ACC112 (cell line): ENCODE measurements at regions not wholly inside any gene's neighbourhood (a gene's known extent, or its start where the extent isn't known, plus 50 kb on each side); places are given as distances from the start of the nearest gene placed in this dataset.
A peak's percentile ranks its signal among the peaks of the same experiment; 100 is the strongest.

Experiments used
- H2AFZ ChIP-seq: fragments of 200-600 bp; sonication (generic); one replicate; pipeline ENCODE4 v1.6.0; 2017; ENCODE audit warnings: antibody characterized with exemption, low read length; ENCODE audit not compliant: unreplicated experiment
- H3K27ac ChIP-seq: fragments of 200-600 bp; sonication (generic); 2 replicates; pipeline ENCODE4 v1.5.1; 2014; ENCODE audit warnings: low read depth, mild to moderate bottlenecking, antibody characterized with exemption, low read length, moderate library complexity
- H3K27me3 ChIP-seq: fragments of 200-600 bp; sonication (generic); 2 replicates; pipeline ENCODE4 v1.6.1; 2014; ENCODE audit warnings: mild to moderate bottlenecking, antibody characterized with exemption, low read length, moderate library complexity, mixed read lengths; ENCODE audit not compliant: insufficient read depth
- H3K36me3 ChIP-seq: fragments of 200-600 bp; sonication (generic); 2 replicates; pipeline ENCODE4 v1.6.1; 2016; ENCODE audit warnings: mild to moderate bottlenecking, antibody characterized with exemption, low read length, moderate library complexity, mixed read lengths; ENCODE audit not compliant: insufficient read depth
- H3K4me1 ChIP-seq: fragments of 200-600 bp; sonication (generic); one replicate; pipeline ENCODE4 v1.6.1; 2016; ENCODE audit warnings: low read length, mixed read lengths; ENCODE audit not compliant: insufficient read depth, unreplicated experiment, control insufficient read depth
- H3K4me3 ChIP-seq: fragments of 200-600 bp; sonication (generic); 2 replicates; pipeline ENCODE4 v1.5.1; 2014; ENCODE audit warnings: mild to moderate bottlenecking, low read depth, low read length
- H3K79me2 ChIP-seq: fragments of 200-600 bp; sonication (generic); one replicate; pipeline ENCODE4 v1.6.0; 2016; ENCODE audit warnings: low read length; ENCODE audit not compliant: control insufficient read depth, unreplicated experiment, insufficient read depth

GRCh38 chr5:38207343-38207742, 51.0 kb upstream of the EGFLAM start:
- Histone ChIP-seq H3K36me3 (no peaks in the 10 kb centered on the region), H3K27me3 (peaks cover 64% of the 10 kb centered on the region), H2AFZ (no peak overlapping the region), H3K79me2 (no peaks in the 10 kb centered on the region), H3K4me3 (no peak overlapping the region), H3K27ac (no peak overlapping the region), H3K4me1 (no peaks in the 10 kb centered on the region)

GRCh38 chr5:38202741-38203140, 55.6 kb upstream of the EGFLAM start:
- Histone ChIP-seq H3K27me3 (peaks cover 91% of the 10 kb centered on the region), H3K4me3 (no peak overlapping the region), H3K27ac (no peak overlapping the region), H3K79me2 (no peaks in the 10 kb centered on the region), H3K4me1 (no peaks in the 10 kb centered on the region), H2AFZ (no peak overlapping the region), H3K36me3 (no peaks in the 10 kb centered on the region)

- Histone ChIP-seq H2AFZ (no peak overlapping the region), H3K4me3 (no peak overlapping the region), H3K27ac (no peak overlapping the region), H3K4me1 (no peaks in the 10 kb centered on the region), H3K79me2 (no peaks in the 10 kb centered on the region), H3K36me3 (no peaks in the 10 kb centered on the region), H3K27me3 (peaks cover 89% of the 10 kb centered on the region)
These were observed 57.3 kb upstream of the EGFLAM start for GRCh38 chr5:38200872-38201557.

- H3K36me3 ChIP-seq = no peaks in the 10 kb centered on the region
- H3K4me1 ChIP-seq = no peaks in the 10 kb centered on the region
- peaks cover 78% of the 10 kb centered on the region for H3K27me3 ChIP-seq
- H3K4me3 ChIP-seq = no peak overlapping the region
- H3K79me2 ChIP-seq = no peaks in the 10 kb centered on the region
- no peak overlapping the region for H2AFZ ChIP-seq
- no peak overlapping the region for H3K27ac ChIP-seq
These were observed 61.2 kb upstream of the EGFLAM start for GRCh38 chr5:38197118-38197517.

- no peaks in the 10 kb centered on the region for H3K79me2 ChIP-seq
These were observed 65.3 kb upstream of the EGFLAM start for GRCh38 chr5:38193015-38193581.

GRCh38 chr5:38191693-38192092, 66.7 kb upstream of the EGFLAM start:
- Histone ChIP-seq H3K4me3 (no peak overlapping the region), H2AFZ (no peak overlapping the region), H3K4me1 (no peaks in the 10 kb centered on the region), H3K27me3 (peaks cover 75% of the 10 kb centered on the region), H3K27ac (no peak overlapping the region), H3K36me3 (no peaks in the 10 kb centered on the region), H3K79me2 (no peaks in the 10 kb centered on the region)

More at GRCh38 chr5:38193015-38193581, 65.3 kb upstream of the EGFLAM start:
- Histone ChIP-seq H3K4me3 (no peak overlapping the region), H2AFZ (peak overlapping the region; percentile 39), H3K27ac (no peak overlapping the region), H3K36me3 (no peaks in the 10 kb centered on the region), H3K4me1 (no peaks in the 10 kb centered on the region), H3K27me3 (peaks cover 74% of the 10 kb centered on the region)

- H3K79me2 ChIP-seq = no peaks in the 10 kb centered on the region
- H3K27ac ChIP-seq = no peak overlapping the region
- H3K4me1 ChIP-seq = no peaks in the 10 kb centered on the region
- H3K4me3 ChIP-seq = no peak overlapping the region
- H3K27me3 ChIP-seq = peaks cover 75% of the 10 kb centered on the region
- H3K36me3 ChIP-seq = no peaks in the 10 kb centered on the region
- H2AFZ ChIP-seq = no peak overlapping the region
These were observed 68.2 kb upstream of the EGFLAM start for GRCh38 chr5:38190111-38190510.

GRCh38 chr5:38189081-38189504, 69.3 kb upstream of the EGFLAM start:
- Histone ChIP-seq H3K4me3 (no peak overlapping the region), H2AFZ (no peak overlapping the region), H3K79me2 (no peaks in the 10 kb centered on the region), H3K4me1 (no peaks in the 10 kb centered on the region), H3K27ac (no peak overlapping the region), H3K27me3 (peaks cover 75% of the 10 kb centered on the region), H3K36me3 (no peaks in the 10 kb centered on the region)

GRCh38 chr5:38188591-38188990, 69.8 kb upstream of the EGFLAM start:
- Histone ChIP-seq H3K79me2 (no peaks in the 10 kb centered on the region), H3K4me1 (no peaks in the 10 kb centered on the region), H2AFZ (no peak overlapping the region), H3K4me3 (no peak overlapping the region), H3K27ac (no peak overlapping the region), H3K27me3 (peaks cover 75% of the 10 kb centered on the region), H3K36me3 (no peaks in the 10 kb centered on the region)

GRCh38 chr5:38187532-38187931, 70.8 kb upstream of the EGFLAM start:
- H3K36me3 ChIP-seq = no peaks in the 10 kb centered on the region
- H3K27ac ChIP-seq = no peak overlapping the region
- H3K27me3 ChIP-seq = peaks cover 81% of the 10 kb centered on the region
- no peak overlapping the region for H2AFZ ChIP-seq
- no peaks in the 10 kb centered on the region for H3K79me2 ChIP-seq
- H3K4me1 ChIP-seq = no peaks in the 10 kb centered on the region
- H3K4me3 ChIP-seq = no peak overlapping the region

GRCh38 chr5:38184627-38185026, 73.7 kb upstream of the EGFLAM start:
- Histone ChIP-seq H3K27me3 (peaks cover 92% of the 10 kb centered on the region), H3K36me3 (no peaks in the 10 kb centered on the region), H3K79me2 (no peaks in the 10 kb centered on the region), H3K4me1 (no peaks in the 10 kb centered on the region), H3K4me3 (no peak overlapping the region), H3K27ac (no peak overlapping the region), H2AFZ (no peak overlapping the region)
